HK-2 (cell line): ENCODE measurements at regions not wholly inside any gene's neighbourhood (a gene's known extent, or its start where the extent isn't known, plus 50 kb on each side); places are given as distances from the start of the nearest gene placed in this dataset.
"Not testable (repeated sequence)": the region's sequence is repeated elsewhere in the genome, so short reads cannot be mapped to it uniquely, and the experiment has no call there.

Experiments
- DNase-seq: peaks from one replicate; pipeline ENCODE4 v3.0.0-alpha.2; 2018; ENCODE audit not compliant: unreplicated experiment

DNA sequence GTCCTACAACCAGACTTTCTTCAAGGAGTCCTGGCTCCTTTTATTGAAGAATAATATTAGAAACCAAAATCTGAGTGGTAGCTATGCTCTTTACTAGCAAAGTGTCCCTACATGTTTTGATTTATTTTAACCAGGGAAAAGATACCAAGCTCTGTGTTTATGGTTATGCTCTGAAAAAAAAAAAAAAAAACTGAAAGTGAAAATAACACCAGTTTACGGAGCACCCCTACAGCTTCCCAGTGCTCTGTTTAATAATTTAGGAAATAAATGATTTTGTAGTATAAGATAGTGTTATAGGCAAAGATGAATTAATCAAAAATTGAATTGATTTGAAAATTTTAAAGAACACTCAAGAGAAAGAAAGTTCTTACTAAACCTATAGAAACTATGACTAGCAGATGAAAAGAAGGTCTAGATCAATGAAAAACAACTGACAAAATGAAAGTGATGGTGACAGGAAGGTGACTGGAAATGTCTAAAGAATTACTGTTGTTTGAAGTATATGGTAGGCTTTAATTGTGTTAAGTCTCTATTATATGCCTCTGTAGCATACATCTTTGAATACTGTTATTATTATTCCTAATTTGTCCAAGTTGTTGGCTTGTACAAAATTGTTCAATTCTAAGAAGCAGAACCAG, 1698.4 kb upstream of the PCDH10 start:
- no peak for DNase-seq

- DNase-seq: no peak
Measured at GRCh38 chr4:131459430-131460101, 1689.5 kb upstream of the PCDH10 start.

DNA sequence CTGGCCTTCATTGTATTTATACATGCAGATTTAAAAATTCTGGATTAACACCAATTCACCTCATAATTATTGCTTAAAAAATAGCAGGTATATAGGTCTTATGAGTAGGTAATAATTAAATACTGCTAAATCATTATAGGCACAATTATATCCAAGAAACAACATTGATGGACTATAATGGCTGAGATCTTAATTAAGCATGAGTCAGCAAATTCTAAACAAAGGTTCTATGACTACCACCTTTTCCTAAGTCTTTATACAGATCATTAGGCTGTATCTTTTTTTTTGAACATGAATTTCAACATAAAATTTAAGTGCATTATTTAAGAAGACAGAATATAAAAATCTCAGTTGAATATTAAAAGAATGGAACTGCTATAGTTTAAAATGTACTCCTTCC, 1678.7 kb upstream of the PCDH10 start:
- no peak for DNase-seq

GRCh38 chr4:131488772-131489171, 1660.3 kb upstream of the PCDH10 start:
- no peak for DNase-seq

- not testable (repeated sequence) for DNase-seq
Measured at GRCh38 chr4:131496211-131496610, 1652.9 kb upstream of the PCDH10 start.

DNA sequence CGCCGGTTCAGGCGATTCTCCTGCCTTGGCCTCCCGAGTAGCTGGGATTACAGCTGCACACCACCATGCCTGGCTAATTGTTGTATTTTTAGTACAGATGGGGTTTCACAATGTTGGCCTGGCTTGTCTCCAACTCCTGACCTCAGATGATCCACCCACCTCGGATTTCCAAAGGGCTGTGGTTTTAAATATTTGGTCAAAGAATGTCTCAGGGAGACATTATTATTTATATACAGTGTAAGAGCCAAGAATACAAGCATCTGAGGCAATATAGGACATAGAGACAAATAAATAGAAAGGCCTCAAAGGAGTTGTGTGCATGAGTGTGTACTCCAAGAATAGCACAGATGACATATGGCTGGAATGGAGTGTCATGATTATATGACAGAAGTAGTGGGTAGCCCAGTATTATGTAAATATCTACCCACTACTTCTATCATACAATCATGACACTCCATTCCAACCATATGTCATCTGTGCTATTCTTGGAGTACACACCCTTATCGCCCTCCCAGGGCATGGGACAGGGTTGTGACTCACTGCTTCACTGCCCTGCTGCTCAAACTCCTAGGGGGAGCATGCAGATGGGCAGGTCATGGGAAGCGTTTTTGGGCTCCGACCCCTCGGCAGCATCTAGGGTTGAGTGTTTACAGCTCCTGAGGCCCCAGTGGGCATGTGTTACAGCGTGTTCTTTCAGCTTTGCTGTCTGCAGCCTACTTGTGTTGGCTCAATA, 1649.8 kb upstream of the PCDH10 start:
- peak; percentile 8 for DNase-seq

DNA sequence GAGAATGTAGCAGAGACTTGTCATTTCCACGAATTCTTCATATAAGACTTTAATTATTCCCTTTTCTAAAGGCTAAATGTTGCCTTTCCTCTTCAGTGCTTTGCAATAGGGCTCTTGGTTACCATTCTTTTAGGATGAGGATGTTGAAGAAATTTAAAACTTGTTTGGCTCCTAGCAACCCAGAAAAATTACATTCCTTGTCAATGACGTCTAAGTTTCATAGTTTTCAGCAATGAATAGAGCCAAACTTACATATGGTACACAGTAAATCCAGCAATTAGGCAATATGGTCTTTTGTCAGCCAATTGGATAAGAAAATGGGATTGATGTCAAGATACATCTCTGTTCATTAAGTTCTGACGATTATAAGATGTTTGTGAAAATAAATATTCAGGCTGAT, 1639.6 kb upstream of the PCDH10 start:
- no peak for DNase-seq

GRCh38 chr4:131526686-131527085, 1622.4 kb upstream of the PCDH10 start:
- no peak for DNase-seq

DNA sequence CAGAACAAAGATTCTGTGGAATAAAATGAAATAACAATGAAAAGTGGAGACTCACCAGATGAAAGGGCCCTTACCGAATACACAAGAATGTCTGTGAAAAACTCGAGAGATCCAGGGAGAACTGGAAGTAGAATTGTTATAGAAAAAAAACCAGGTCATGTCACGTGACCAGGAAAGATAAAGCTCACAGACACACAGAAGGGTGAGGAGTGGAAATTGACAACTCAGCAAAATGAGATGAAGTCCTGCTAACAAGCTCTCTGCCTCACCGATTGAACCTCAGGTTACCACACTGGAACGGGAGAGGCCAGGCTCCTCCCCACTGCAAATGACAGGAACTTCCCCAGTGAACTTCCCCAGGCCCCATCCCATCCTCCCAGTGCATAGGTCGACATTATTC, 1618.0 kb upstream of the PCDH10 start:
- DNase-seq: no peak

- no peak for DNase-seq
Measured at GRCh38 chr4:131534944-131535645, 1614.0 kb upstream of the PCDH10 start.

DNA sequence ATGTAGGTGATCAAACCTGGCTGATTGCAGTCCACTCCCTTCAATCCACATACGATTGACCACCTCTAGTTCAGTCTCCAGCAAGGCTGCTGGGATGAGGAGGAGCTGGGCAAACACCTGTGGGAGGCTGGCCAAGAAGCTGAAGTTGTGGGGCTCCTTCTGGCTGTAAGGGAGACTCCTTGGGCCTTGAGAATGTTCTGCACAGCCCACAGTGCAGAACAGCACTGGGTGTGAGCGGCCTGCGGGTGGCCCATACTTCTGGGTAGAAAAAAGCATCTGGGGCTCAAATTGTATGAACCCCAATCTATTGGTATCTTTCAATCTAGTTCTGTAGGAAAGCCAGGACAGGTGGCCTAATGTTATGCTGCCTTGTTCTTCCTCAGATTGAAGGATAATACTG, 1608.8 kb upstream of the PCDH10 start:
- no peak for DNase-seq

DNA sequence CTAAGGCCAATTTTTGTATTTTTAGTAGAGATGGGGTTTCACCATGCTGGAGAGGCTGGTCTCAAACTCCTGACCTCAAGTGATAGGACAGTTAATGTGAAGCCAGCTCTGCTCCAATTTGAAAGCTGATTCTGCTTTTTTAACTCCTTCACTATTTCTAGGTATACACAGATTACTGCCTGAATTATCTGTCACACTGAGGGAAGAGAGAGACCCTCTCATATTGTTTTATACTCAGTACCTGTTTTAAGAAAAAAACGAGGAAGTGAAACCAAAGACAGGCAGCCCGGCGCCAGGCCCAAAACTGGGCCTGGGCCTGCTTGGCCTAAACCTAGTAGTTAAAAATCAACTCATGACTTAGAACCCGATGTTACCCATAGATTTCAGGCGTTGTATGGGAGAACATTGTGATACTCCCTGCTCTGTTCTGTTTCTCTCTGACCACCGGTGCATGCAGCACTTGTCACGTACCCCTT, 1601.5 kb upstream of the PCDH10 start:
- DNase-seq: no peak

DNA sequence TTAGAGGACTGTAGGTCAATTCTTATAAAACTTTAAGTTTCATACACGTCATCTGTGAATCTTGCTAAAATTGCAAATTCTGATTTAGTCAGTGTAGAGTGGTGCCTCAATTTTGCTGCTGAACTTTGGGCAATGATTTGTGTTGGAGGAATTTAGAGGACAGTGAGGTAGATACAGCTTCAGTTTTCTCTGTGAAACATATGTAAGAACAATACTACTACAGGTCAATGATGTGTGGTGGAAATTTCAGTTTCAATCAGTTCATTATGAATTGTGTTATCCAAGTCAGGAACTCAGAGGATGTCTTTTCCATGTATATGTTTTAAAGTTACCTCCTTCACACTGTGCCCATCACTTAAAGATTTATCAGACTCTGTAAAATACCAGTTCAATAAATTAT, 1597.8 kb upstream of the PCDH10 start:
- DNase-seq: no peak

GRCh38 chr4:131566026-131566425, 1583.1 kb upstream of the PCDH10 start:
- no peak for DNase-seq

- DNase-seq: no peak
Measured at GRCh38 chr4:131584587-131584986, 1564.5 kb upstream of the PCDH10 start.

DNA sequence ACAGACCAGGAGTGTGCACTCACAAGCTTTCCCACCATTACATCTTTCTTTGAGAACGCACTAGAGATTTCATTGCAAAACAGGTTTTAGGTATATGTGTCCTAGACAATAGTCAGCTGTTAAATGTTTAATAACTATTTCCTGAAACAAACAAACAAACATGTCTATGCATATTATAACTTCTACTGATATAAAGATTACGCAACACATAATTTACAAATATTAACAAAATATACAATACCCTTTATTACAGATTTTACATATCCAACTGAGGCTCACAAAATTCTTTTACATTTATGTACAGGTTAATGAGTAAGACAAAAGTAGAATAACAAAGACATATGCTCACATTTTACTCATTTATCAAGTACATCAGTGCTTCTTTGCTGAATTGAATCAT, 1554.0 kb upstream of the PCDH10 start:
- no peak for DNase-seq

DNA sequence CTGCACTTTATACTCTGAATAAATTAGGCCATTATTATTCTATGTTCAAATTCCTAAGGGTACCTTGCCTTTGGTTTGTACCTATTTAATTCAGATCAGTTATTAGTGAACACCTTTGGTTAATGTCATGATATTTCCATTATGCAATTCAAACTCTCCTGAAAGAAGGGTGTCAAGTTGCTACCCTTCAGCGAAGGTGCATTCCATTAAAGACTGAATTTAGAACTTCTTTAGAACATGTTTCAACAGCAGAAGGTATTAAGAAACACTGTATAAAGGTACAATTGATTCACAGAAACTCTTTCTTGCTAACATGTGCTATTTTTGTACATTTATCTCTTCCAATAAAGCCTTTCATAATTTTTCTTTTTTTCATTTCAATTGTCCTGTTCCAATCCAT, 1545.4 kb upstream of the PCDH10 start:
- DNase-seq: no peak

DNA sequence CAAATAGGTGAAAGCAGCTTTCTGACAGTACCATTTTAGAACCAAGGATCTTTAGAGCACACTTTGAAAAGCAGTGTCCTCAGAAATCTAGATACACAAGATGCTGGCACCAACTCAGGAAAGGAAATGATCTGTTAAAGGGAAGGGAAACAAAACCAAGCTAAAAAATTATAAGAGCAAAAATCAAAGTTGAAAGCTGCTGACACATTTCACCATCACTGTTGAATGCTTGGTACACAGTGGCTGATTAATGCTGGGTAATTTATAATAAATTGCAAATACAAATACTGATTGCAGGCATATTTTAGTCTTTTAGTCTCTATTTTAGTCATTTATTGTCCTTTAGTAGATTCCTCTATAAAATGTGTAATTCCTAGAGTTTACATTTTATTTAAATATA, 1540.1 kb upstream of the PCDH10 start:
- DNase-seq: no peak

- DNase-seq: not testable (repeated sequence)
Measured at GRCh38 chr4:131610517-131610916, 1538.6 kb upstream of the PCDH10 start.

- DNase-seq: no peak
Measured at GRCh38 chr4:131613086-131613823, 1535.8 kb upstream of the PCDH10 start.

DNA sequence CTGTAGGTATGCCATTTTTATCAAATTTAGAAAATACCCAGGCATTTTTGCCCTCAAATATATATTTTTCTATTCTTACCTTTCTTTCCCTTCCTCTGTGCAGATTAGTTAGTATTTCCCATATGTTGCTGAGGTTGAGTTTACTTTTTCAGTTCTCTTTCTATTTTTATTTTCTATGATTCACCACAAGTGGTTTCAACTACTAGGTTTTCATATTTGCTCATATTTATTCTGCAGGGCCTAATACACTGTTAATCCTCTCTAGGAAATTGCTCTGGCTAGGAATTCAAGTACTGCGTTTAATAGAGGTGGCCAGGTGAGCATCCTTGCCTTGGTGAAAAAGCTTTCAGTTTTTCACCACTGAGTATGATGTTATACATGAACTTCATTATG, 1535.3 kb upstream of the PCDH10 start:
- DNase-seq: no peak

DNA sequence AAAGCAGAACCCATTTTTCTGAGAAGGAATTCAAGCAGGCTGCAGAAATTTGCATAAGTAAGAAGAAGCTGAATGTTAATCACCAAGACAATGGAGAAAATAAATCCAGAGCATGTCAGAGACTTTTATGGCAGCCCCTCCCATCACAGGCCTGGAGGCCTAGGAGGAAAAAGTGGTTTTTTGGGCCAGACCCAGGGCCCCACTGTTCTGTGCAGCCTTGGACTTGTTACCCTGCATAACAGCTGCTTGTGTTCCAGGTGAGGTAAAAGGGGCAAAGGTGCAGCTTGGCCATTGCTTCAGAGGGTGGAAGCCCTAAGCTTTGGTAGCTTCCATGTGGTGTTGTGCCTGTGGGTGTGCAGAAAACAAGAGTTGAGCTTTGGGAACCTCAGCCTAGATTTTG, 1516.2 kb upstream of the PCDH10 start:
- DNase-seq: no peak
